GM12872 (cell line): ENCODE measurements at regions not wholly inside any gene's neighbourhood (a gene's known extent, or its start where the extent isn't known, plus 50 kb on each side); places are given as distances from the start of the nearest gene placed in this dataset.

Experiments used
- TF ChIP-seq, protein P1 (sequence below): IDR thresholded peaks from 3 replicates; pipeline ENCODE4 v1.5.1; 2011; ENCODE audit warnings: low read depth, mild to moderate bottlenecking, low read length, moderate library complexity; ENCODE audit not compliant: insufficient read depth

DNA sequence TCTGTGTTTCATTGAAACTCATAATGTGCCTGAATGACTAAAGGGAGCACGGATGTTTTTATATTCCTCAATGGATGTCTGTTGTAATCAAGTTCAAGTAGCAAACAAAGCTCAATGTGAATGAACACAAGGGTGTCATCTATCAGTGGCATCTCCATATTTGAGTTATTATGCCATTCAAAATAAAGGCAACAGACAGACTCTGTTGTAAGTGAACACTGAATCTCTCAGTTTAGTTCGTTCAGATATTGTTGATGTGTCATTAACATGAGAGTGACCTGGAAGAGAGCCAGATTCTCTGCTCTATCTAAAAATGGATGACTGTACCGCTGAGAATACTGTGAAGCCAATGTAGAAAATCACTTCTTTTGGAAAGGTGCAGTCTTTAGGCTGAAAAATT is 118.7 kb downstream of the NUP35 start:
- TF ChIP-seq, protein P1, sequence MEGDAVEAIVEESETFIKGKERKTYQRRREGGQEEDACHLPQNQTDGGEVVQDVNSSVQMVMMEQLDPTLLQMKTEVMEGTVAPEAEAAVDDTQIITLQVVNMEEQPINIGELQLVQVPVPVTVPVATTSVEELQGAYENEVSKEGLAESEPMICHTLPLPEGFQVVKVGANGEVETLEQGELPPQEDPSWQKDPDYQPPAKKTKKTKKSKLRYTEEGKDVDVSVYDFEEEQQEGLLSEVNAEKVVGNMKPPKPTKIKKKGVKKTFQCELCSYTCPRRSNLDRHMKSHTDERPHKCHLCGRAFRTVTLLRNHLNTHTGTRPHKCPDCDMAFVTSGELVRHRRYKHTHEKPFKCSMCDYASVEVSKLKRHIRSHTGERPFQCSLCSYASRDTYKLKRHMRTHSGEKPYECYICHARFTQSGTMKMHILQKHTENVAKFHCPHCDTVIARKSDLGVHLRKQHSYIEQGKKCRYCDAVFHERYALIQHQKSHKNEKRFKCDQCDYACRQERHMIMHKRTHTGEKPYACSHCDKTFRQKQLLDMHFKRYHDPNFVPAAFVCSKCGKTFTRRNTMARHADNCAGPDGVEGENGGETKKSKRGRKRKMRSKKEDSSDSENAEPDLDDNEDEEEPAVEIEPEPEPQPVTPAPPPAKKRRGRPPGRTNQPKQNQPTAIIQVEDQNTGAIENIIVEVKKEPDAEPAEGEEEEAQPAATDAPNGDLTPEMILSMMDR = no peak

DNA sequence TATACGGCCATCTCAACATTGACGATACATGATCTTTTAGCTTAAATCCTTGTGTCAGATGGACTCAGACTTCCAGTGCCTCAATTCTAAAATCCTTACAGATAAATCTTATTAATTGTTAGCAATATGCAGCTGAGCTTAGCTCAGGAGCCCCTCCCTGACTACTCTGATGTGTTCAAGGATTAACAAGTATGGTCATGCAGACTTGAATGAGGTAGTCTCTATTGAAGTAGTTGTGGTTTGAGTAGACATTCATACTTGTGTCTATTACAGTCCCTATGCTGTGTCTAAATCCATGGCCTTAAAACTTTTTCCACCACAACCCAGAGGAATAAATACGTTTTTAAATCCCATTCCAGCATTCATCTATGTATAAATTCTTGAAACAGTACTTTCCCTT is 119.5 kb downstream of the NUP35 start:
- TF ChIP-seq, protein P1 = no peak

DNA sequence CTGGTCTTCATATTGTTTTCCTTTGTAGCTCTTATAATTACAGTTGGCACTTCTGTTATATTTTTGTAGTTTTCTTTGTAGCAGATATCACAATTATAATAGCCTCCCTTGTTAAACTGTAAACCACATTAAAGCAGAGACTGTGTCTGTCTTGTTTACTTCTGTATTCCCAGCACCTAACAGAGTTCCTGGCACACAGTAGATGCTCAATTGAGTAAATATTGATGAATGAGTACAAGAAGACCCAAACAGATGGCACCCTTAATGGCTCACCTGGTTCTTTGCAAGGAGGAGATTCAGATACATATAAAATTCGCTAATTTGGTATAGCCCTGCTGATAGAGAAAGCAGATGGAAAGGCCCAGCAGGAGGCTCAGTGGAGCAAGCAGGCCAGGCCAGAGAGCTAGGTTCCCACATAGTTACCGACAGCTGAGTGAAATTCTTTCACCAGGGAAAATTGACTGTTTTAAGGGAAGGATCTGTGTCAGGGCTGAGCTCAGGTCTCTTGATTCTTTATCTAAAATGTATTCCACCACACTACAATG is 120.1 kb downstream of the NUP35 start:
- TF ChIP-seq, protein P1 = no peak

DNA sequence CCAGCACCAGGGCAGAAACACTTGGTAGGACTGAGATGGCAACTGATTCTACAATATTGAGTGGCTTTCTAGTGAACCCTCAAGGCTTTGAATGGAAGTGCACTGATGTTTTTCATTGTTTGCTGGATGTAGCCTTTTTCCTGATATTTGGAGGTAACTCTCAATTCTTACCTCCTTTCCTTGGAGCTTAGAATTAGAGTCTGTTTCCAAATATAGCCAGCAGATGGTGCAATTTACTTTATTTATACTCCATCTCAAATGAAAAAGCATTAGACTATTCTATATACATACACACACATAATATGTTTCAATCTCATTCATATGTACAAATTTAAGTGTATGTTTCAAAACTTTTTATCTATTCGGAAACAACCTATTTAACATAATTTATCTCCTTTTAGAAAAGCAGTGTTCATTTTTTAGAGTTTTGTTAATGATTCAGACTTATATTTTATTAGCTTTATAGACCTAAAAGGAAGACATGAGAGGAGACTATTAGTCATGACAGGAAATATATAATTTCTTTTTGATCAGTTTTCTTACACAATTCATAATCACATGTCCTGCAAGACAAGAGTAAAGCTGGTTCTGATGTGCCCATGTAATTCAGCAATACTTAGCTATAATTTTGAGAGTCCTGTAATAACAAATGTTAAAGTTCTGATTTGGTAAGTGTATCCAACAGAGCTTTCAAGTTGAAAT is 124.8 kb downstream of the NUP35 start:
- TF ChIP-seq, protein P1 = peak; percentile 47

DNA sequence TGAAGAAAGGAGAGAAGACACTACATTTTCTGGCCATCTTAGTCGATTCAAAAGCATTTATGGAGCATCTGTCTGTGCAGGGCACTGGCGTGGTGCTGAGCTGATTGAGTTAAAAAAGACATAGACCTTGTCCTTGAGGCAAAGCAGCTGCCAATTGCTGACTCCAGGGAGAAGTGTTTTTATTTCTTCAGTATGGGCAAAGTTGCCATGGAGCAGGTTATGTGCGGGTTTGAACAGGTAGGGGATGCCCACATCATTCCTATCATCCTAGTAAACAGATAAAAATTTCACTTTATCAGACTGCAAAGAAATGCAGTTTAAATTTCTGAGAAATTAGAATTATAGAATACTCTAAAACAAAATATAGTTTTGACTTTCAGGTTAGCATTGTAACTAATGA is 125.8 kb downstream of the NUP35 start:
- TF ChIP-seq, protein P1 = no peak

DNA sequence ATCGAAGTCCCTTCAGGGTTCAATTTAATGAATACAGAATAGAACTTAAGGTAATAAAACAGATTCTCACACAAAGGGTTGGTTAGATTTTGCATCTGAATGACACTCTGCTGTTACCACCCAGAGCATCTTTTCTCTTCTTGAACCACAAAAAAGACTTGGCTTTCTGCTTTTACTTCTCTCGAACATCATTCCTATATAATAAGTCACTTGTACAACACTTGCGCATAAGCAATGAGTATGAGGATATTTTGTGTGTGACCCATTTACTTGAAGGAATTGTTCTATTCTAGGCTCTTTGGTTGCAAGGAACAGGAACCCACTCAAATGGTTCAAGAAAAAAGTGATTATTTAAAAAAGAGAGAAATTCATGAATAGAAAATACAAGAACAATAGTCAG is 126.2 kb downstream of the NUP35 start:
- TF ChIP-seq, protein P1 = no peak

DNA sequence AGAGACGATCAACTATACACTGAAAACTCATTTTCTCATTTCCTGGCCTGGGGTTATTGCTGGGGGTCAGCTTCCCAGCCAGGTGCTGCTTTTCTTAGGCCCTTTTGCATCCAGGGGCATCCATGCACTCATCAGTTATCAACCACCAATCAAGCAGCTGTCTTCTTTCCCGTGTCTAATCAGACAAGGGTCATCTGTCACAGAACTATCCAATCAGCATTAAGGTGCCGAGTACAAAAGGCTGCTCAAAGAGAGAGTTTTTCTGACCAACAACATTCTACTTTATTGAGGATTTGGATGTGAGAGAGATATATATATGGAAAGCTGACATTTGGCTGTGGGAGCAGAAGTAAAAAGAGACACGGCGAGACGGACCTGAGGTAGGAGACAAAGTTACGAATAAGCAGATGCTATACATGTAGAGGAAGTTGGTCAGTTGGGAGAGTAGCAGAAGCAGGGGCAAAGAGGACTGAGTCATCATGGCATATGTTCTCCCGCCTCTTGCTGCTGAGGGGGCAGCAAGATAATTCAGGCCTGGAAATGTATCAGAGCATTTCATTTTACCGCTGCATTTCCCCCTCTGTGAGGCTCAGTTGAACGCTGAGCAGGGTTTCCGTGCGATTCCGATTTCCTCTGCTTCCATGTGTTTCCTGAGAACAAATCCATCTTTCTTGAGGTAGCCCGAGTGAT is 129.3 kb downstream of the NUP35 start:
- TF ChIP-seq, protein P1 = no peak
